GM12872 (cell line): ENCODE measurements at regions not wholly inside any gene's neighbourhood (a gene's known extent, or its start where the extent isn't known, plus 50 kb on each side); places are given as distances from the start of the nearest gene placed in this dataset.

ENCODE experiments used
- TF ChIP-seq, protein P1 (sequence below): IDR thresholded peaks from 3 replicates; pipeline ENCODE4 v1.5.1; 2011; ENCODE audit warnings: low read depth, mild to moderate bottlenecking, low read length, moderate library complexity; ENCODE audit not compliant: insufficient read depth

DNA sequence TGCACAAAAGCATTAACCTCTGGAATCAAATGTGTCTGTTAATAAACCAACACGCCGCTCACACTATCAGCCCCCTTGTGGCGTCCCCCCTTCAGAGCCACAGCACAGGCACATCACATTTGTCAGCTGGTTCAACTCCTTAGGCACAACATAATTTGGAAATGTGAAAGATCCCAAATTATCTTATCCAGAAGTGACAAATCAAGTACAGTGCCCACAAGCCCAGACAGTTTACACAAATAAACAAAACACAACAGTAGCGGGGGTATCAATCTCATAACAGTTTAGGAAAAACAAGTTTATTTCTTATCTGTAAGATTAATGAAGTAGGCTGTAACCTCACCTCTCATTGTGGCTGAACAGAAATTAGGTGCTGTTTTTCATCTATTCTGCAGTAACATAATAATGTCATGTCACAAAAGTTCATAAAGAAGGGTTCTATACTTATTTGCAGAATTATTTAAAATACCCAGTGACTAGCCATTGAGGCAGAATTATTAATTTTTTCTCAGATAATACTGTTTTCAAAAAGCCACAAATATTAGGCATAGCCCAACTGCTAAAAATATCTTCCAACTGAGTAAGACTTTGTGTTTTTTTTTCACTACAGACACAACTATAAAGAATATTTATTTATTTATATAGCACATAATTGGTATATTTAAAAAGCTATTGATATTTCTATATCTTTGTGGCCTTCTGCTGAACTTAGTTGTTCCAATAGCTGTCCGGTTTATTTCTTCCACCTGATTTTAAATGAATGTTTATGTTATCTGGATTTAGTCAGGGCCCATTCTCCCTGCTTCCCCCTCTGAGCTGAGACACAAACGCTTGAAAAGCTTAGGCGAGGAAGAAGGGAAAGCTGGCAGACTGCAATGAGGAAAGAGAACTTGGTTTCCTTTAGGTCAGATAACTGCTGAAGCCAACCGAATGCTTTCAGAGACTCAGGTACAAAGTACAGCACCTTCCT, 214.7 kb downstream of the QDPR start:
- TF ChIP-seq, protein P1, sequence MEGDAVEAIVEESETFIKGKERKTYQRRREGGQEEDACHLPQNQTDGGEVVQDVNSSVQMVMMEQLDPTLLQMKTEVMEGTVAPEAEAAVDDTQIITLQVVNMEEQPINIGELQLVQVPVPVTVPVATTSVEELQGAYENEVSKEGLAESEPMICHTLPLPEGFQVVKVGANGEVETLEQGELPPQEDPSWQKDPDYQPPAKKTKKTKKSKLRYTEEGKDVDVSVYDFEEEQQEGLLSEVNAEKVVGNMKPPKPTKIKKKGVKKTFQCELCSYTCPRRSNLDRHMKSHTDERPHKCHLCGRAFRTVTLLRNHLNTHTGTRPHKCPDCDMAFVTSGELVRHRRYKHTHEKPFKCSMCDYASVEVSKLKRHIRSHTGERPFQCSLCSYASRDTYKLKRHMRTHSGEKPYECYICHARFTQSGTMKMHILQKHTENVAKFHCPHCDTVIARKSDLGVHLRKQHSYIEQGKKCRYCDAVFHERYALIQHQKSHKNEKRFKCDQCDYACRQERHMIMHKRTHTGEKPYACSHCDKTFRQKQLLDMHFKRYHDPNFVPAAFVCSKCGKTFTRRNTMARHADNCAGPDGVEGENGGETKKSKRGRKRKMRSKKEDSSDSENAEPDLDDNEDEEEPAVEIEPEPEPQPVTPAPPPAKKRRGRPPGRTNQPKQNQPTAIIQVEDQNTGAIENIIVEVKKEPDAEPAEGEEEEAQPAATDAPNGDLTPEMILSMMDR = no peak

DNA sequence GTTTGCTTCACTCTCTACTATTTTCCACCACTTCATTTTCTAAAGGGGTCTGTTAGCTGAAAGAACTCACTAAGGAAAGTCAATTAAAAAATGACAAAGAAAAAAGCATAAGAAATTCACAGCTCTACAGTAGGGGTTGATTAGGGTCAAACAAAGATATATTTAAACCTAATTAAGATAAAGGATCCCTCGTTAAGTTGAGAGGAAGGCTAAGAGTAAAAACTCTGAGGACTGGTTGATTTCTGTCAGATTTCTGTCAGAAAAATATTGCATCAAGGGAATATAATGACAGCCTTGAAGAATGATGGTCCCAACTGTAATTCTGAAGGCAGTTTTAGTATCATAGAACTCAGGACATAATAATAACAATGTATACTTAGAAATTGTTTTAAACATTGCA, 218.0 kb downstream of the QDPR start:
- TF ChIP-seq, protein P1 = no peak

- TF ChIP-seq, protein P1 = no peak
These were observed 223.7 kb downstream of the QDPR start for GRCh38 chr4:17288151-17288550.

DNA sequence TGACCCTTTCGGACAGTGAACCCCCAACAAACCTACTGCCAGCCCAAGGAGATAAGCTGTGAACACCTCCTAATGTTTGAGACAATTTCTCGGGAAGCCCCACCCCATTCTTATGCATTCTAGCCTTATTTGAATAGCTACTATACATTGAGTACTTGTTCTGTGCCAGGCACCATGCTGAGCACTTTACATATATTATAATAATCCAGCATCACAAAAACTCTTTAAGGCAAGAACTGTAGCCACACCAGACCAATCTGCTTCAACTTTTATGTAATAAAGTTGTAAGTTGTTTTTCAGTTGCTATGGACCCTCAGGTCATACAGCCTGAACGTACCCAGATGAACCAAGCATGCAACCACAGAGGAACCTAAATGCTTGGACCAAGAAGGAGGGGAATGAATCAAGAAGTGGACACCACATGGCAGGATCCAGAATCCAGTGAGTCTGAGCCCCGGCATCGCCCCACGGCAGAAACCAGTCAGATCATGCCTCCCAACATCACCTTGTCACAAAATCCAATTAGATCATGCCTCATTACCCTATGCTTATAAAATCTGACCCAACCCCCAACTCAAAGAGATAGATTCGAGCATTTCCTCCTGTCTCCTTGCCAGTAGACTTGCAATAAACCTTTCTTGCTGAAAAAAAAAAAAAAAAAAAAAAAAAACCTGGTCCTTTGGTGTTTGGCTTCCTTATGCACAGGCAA, 225.0 kb downstream of the QDPR start:
- TF ChIP-seq, protein P1 = no peak

GRCh38 chr4:17285747-17286146, 226.1 kb downstream of the QDPR start:
- TF ChIP-seq, protein P1 = no peak

- TF ChIP-seq, protein P1 = no peak
These were observed 227.3 kb downstream of the QDPR start for GRCh38 chr4:17284323-17285175.

DNA sequence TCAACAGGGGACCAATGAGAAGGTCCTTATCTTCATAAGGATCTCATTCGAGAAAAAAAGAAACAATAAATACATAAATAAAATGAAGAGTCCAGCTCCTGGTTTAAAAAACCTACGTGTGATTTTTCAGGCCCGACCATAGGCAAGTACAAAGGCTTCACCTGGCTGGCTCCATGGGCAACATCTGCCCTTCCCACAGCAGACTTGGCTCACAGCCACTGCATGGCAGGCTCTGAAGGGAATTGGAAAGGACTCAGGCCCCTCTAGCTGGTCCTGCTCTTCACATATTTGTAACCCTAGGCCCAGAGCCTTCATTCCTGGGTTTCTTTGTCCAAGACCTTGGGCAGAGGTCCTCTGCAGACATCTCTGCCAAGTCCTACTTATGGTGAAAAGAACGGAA, 228.1 kb downstream of the QDPR start:
- TF ChIP-seq, protein P1 = no peak
